Mesendoderm (in vitro differentiated cells): ENCODE measurements at regions not wholly inside any gene's neighbourhood (a gene's known extent, or its start where the extent isn't known, plus 50 kb on each side); places are given as distances from the start of the nearest gene placed in this dataset.

Experiments
- DNase-seq: peaks from one replicate; pipeline ENCODE4 v3.0.0; 2013
- H2AK5ac ChIP-seq: 2 replicates; pipeline ENCODE4 v1.6.1; 2013; ENCODE audit warnings: low read length, inconsistent platforms
- H2BK120ac ChIP-seq: 2 replicates; pipeline ENCODE4 v1.6.1; 2013; ENCODE audit warnings: low read depth, mild to moderate bottlenecking, low read length, moderate library complexity, mixed read lengths
- H2BK15ac ChIP-seq: replicated peaks from 2 replicates; pipeline ENCODE4 v1.6.1; 2013; ENCODE audit warnings: low read depth, mild to moderate bottlenecking, moderate library complexity
- H2BK5ac ChIP-seq: 2 replicates; pipeline ENCODE4 v1.6.1; 2013; ENCODE audit warnings: low read length, inconsistent platforms
- H3K18ac ChIP-seq: 2 replicates; pipeline ENCODE4 v1.6.1; 2013; ENCODE audit warnings: mild to moderate bottlenecking, low read length, mixed read lengths
- H3K23ac ChIP-seq: one replicate; pipeline ENCODE4 v1.6.1; 2013; ENCODE audit warnings: low read length
- H3K27ac ChIP-seq: 2 replicates; pipeline ENCODE4 v1.5.1; 2013; ENCODE audit warnings: low read depth, mild to moderate bottlenecking, inconsistent platforms, low read length, moderate library complexity
- H3K27me3 ChIP-seq: 2 replicates; pipeline ENCODE4 v1.6.1; 2013; ENCODE audit warnings: low read length, control low read depth, mild to moderate bottlenecking, inconsistent platforms; ENCODE audit not compliant: insufficient read depth, poor library complexity
- H3K36me3 ChIP-seq: 2 replicates; pipeline ENCODE4 v1.6.1; 2013; ENCODE audit warnings: low read length, inconsistent platforms; ENCODE audit not compliant: control insufficient read depth, insufficient read depth
- H3K4ac ChIP-seq: one replicate; pipeline ENCODE4 v1.6.1; 2013; ENCODE audit warnings: low read depth, mild to moderate bottlenecking, low read length, moderate library complexity
- H3K4me1 ChIP-seq: 2 replicates; pipeline ENCODE4 v1.6.1; 2013; ENCODE audit warnings: low read depth, low read length, inconsistent platforms; ENCODE audit not compliant: control insufficient read depth
- H3K4me2 ChIP-seq: 2 replicates; pipeline ENCODE4 v1.6.1; 2013; ENCODE audit warnings: low read length
- H3K4me3 ChIP-seq: 2 replicates; pipeline ENCODE4 v1.5.1; 2013; ENCODE audit warnings: mild to moderate bottlenecking, low read length
- H3K56ac ChIP-seq: one replicate; pipeline ENCODE4 v1.6.1; 2013; ENCODE audit warnings: low read length
- H3K79me1 ChIP-seq: 2 replicates; pipeline ENCODE4 v1.6.1; 2013; ENCODE audit warnings: low read length, inconsistent platforms
- H3K79me2 ChIP-seq: 2 replicates; pipeline ENCODE4 v1.6.1; 2013; ENCODE audit warnings: mild to moderate bottlenecking, low read length; ENCODE audit not compliant: control insufficient read depth, insufficient read depth
- H3K9ac ChIP-seq: 2 replicates; pipeline ENCODE4 v1.6.1; 2013; ENCODE audit warnings: low read length, inconsistent platforms
- H4K5ac ChIP-seq: one replicate; pipeline ENCODE4 v1.6.1; 2013; ENCODE audit warnings: low read length
- H4K8ac ChIP-seq: one replicate; pipeline ENCODE4 v1.6.1; 2013; ENCODE audit warnings: low read depth, mild to moderate bottlenecking, control low read depth, low read length, moderate library complexity
- WGBS: extraction: QIAGEN DNeasy Blood & Tissue Kit; methylation state at CpG from one replicate; pipeline ENCODE4 v1.1.7; 2013; ENCODE audit warnings: low lambda C conversion rate, missing lambda C conversion rate; ENCODE audit not compliant: insufficient coverage; ENCODE audit errors: extremely low coverage; 5-methylcytosine and 5-hydroxymethylcytosine counted together

- no peaks in the 10 kb centered on the region for H3K27me3 ChIP-seq
- H2BK15ac ChIP-seq, result no peak overlapping the region
- no peak overlapping the region for H3K56ac ChIP-seq
- H3K4ac ChIP-seq, result no peak overlapping the region
- peaks cover 6% of the 10 kb centered on the region for H3K4me1 ChIP-seq
- DNase-seq, result peak; percentile 21
- H3K9ac ChIP-seq, result no peak overlapping the region
- WGBS, result no CpG with 5 or more reads among the region's 4 CpGs
- no peaks in the 10 kb centered on the region for H3K36me3 ChIP-seq
- no peak overlapping the region for H3K27ac ChIP-seq
- no peak overlapping the region for H4K5ac ChIP-seq
- no peak overlapping the region for H4K8ac ChIP-seq
- no peak overlapping the region for H2AK5ac ChIP-seq
- H3K18ac ChIP-seq, result no peak overlapping the region
- no peak overlapping the region for H2BK5ac ChIP-seq
- no peak overlapping the region for H3K23ac ChIP-seq
- no peaks in the 10 kb centered on the region for H3K79me2 ChIP-seq
- H3K4me3 ChIP-seq, result no peak overlapping the region
- H3K79me1 ChIP-seq, result no peaks in the 10 kb centered on the region
- H2BK120ac ChIP-seq, result no peak overlapping the region
- H3K4me2 ChIP-seq, result no peak overlapping the region
Observed at GRCh38 chr2:204078003-204078698, 141.6 kb downstream of the ICOS start.

GRCh38 chr2:204081487-204082425, 145.2 kb downstream of the ICOS start:
- no peak overlapping the region for H3K18ac ChIP-seq
- no peak overlapping the region for H3K23ac ChIP-seq
- H2BK15ac ChIP-seq, result no peak overlapping the region
- no peak overlapping the region for H3K9ac ChIP-seq
- no peaks in the 10 kb centered on the region for H3K36me3 ChIP-seq
- H3K79me2 ChIP-seq, result no peaks in the 10 kb centered on the region
- no peak overlapping the region for H3K4ac ChIP-seq
- no peak overlapping the region for H2BK120ac ChIP-seq
- no peak overlapping the region for H4K5ac ChIP-seq
- peak overlapping the region; percentile 68 for H3K56ac ChIP-seq
- no peak overlapping the region for H3K4me2 ChIP-seq
- H4K8ac ChIP-seq, result no peak overlapping the region
- H2BK5ac ChIP-seq, result no peak overlapping the region
- no CpG with 5 or more reads among the region's 12 CpGs for WGBS
- H2AK5ac ChIP-seq, result no peak overlapping the region
- H3K4me1 ChIP-seq, result peaks cover 6% of the 10 kb centered on the region
- no peak overlapping the region for H3K4me3 ChIP-seq
- H3K27me3 ChIP-seq, result no peaks in the 10 kb centered on the region
- H3K27ac ChIP-seq, result no peak overlapping the region
- H3K79me1 ChIP-seq, result no peaks in the 10 kb centered on the region
- DNase-seq, result peak; percentile 31

- Histone ChIP-seq H3K4ac (no peak overlapping the region), H3K56ac (no peak overlapping the region), H2BK5ac (no peak overlapping the region), H3K79me2 (no peaks in the 10 kb centered on the region), H3K4me2 (no peak overlapping the region), H3K18ac (no peak overlapping the region), H3K27ac (no peak overlapping the region), H3K27me3 (no peaks in the 10 kb centered on the region), H3K23ac (no peak overlapping the region), H3K79me1 (no peaks in the 10 kb centered on the region), H2AK5ac (no peak overlapping the region), H4K5ac (no peak overlapping the region), H4K8ac (no peak overlapping the region), H3K4me1 (peaks cover 6% of the 10 kb centered on the region), H3K9ac (no peak overlapping the region), H3K36me3 (no peaks in the 10 kb centered on the region), H3K4me3 (no peak overlapping the region), H2BK120ac (no peak overlapping the region), H2BK15ac (no peak overlapping the region)
- WGBS, result no CpG with 5 or more reads among the region's 1 CpG
- DNase-seq, result no peak
Observed at GRCh38 chr2:204086167-204086566, 149.6 kb downstream of the ICOS start.

GRCh38 chr2:204089105-204089504, 152.5 kb downstream of the ICOS start:
- no peaks in the 10 kb centered on the region for H3K36me3 ChIP-seq
- H3K27me3 ChIP-seq, result no peaks in the 10 kb centered on the region
- H2AK5ac ChIP-seq, result no peak overlapping the region
- no peak for DNase-seq
- no peak overlapping the region for H2BK15ac ChIP-seq
- no peak overlapping the region for H3K4me3 ChIP-seq
- no peak overlapping the region for H3K4ac ChIP-seq
- H2BK5ac ChIP-seq, result no peak overlapping the region
- no CpG with 5 or more reads among the region's 2 CpGs for WGBS
- H3K56ac ChIP-seq, result no peak overlapping the region
- H3K79me1 ChIP-seq, result no peaks in the 10 kb centered on the region
- H3K27ac ChIP-seq, result no peak overlapping the region
- no peak overlapping the region for H4K5ac ChIP-seq
- H3K4me1 ChIP-seq, result no peaks in the 10 kb centered on the region
- no peak overlapping the region for H3K4me2 ChIP-seq
- H3K9ac ChIP-seq, result no peak overlapping the region
- H2BK120ac ChIP-seq, result no peak overlapping the region
- no peak overlapping the region for H3K18ac ChIP-seq
- no peaks in the 10 kb centered on the region for H3K79me2 ChIP-seq
- no peak overlapping the region for H3K23ac ChIP-seq
- H4K8ac ChIP-seq, result no peak overlapping the region

DNA sequence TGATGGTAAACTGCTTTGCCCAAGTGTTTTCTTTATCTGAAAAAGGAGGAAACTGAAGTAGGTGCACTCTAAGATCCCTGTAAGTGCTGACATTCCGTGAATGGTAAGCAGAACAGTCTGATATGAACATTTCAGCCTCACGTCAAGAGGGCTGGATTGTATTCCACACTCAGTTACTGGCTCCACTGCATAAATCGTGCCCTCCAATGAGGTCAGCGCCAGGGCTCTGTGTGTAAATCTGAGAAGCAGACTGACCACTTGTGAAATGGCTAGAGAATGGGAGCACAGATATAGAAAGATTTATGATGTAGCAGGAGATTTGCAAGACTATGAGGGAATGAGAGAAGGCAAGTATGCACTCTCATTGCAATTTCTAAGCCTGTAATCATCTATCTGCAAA, 153.0 kb downstream of the ICOS start:
- Histone ChIP-seq H3K27me3 (no peaks in the 10 kb centered on the region), H2AK5ac (no peak overlapping the region), H3K4me2 (no peak overlapping the region), H3K27ac (no peak overlapping the region), H3K36me3 (no peaks in the 10 kb centered on the region), H3K9ac (no peak overlapping the region), H4K5ac (no peak overlapping the region), H2BK15ac (no peak overlapping the region), H3K4me1 (no peaks in the 10 kb centered on the region), H3K56ac (no peak overlapping the region), H4K8ac (no peak overlapping the region), H3K4ac (no peak overlapping the region), H2BK5ac (no peak overlapping the region), H3K18ac (no peak overlapping the region), H3K79me2 (no peaks in the 10 kb centered on the region), H3K23ac (no peak overlapping the region), H2BK120ac (no peak overlapping the region), H3K4me3 (no peak overlapping the region), H3K79me1 (no peaks in the 10 kb centered on the region)
- no peak for DNase-seq
- WGBS, result no CpG with 5 or more reads among the region's 4 CpGs
